HG02943 (cell line): ENCODE measurements at regions not wholly inside any gene's neighbourhood (a gene's known extent, or its start where the extent isn't known, plus 50 kb on each side); places are given as distances from the start of the nearest gene placed in this dataset.

Source experiments
- ATAC-seq: cut with Tn5 transposase; IDR thresholded peaks from one replicate; pipeline ENCODE4 v1.9.1; 2021; ENCODE audit warnings: mild to moderate bottlenecking, low read depth, moderate library complexity; ENCODE audit not compliant: unreplicated experiment

DNA sequence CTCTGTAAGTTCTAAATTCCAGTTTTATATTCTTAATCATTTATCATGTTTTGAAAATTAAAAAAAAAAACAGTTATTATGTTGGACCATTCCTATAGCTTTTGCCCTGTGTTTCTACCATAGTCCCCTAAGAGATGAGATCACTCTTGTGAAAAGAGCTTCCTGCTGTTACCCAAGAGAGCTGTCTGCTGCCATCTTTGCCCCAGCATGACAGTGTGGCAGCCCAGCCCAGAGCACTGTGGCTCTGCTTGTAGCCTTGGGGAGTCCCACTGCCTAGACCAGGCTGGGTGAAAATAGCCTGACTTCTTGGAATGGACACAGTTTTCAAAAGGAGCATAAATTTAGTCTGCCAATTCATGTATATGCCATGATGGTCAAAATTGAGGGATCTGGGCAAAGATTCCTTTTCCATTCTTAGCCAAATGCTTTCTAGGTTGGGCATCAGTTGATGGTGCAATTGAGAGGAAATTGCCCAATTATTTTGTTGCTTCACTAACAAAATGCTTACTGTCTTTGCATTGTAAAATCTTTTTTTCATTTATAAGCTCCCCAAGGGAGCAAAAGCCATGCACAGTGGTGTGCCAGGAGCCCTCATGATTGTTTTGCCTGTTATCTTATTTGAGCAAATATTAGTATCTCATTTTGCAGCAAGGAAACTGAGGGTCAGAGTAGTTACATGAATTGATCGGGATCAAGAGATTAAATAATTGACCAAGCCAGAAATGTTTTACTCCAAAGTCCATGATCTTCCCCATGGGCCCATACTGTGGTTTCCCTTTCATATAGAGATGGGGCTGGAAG, 72.8 kb downstream of the ETS2 start:
- ATAC-seq, result no peak

DNA sequence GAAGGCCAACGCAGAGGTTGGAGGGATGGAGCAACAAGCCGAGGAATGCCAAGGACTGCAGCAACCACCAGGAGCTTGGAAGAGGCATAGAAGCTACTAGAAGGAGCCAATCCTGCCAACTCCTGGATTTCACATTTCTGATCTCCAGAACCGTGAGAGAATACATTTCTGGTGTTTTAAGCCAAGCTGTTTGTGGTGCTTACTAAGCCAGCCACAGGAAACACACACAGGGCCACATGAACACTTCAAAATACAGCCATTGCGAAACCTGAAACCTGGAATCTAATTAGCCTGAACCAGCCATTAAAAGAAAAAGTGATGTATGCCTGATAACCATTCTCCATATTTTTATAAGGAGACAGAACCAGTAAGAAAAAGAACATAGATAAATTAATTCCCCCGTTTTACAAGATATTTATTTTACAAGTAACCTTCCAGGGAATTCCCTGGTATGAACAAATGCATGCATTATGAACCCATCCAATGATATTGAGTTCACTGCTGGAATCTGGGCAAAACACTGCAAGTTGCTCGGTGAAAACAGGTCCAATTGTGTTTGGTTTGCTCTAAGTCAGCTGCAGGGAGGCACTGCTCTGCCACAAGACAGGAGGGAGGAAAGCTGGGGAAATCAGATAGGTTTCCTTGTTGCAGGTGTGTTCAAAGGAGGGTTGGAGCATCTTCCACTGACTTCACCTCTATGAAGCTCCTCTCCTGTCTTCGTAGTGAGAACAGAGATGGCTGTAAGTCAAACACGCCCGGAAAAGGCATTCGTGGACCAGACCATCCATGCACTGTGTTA, 70.2 kb downstream of the ETS2 start:
- ATAC-seq, result no peak
